GM10266 (cell line): ENCODE measurements at regions not wholly inside any gene's neighbourhood (a gene's known extent, or its start where the extent isn't known, plus 50 kb on each side); places are given as distances from the start of the nearest gene placed in this dataset.
A peak's percentile ranks its signal among the peaks of the same experiment; 100 is the strongest.

Source experiments
- DNase-seq: peaks from one replicate; pipeline ENCODE4 v3.0.0; 2012; ENCODE audit errors: extremely low spot score
- TF ChIP-seq, protein P1 (sequence below): IDR thresholded peaks from 2 replicates; pipeline ENCODE4 v1.5.1; 2012; ENCODE audit warnings: mild to moderate bottlenecking, low read depth; ENCODE audit not compliant: control insufficient read depth, insufficient read depth; ENCODE audit errors: missing control alignments

GRCh38 chr18:43389163-43389562 lies 111.9 kb upstream of the SYT4 start:
- no peak for DNase-seq
- TF ChIP-seq, protein P1, sequence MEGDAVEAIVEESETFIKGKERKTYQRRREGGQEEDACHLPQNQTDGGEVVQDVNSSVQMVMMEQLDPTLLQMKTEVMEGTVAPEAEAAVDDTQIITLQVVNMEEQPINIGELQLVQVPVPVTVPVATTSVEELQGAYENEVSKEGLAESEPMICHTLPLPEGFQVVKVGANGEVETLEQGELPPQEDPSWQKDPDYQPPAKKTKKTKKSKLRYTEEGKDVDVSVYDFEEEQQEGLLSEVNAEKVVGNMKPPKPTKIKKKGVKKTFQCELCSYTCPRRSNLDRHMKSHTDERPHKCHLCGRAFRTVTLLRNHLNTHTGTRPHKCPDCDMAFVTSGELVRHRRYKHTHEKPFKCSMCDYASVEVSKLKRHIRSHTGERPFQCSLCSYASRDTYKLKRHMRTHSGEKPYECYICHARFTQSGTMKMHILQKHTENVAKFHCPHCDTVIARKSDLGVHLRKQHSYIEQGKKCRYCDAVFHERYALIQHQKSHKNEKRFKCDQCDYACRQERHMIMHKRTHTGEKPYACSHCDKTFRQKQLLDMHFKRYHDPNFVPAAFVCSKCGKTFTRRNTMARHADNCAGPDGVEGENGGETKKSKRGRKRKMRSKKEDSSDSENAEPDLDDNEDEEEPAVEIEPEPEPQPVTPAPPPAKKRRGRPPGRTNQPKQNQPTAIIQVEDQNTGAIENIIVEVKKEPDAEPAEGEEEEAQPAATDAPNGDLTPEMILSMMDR: no peak

DNA sequence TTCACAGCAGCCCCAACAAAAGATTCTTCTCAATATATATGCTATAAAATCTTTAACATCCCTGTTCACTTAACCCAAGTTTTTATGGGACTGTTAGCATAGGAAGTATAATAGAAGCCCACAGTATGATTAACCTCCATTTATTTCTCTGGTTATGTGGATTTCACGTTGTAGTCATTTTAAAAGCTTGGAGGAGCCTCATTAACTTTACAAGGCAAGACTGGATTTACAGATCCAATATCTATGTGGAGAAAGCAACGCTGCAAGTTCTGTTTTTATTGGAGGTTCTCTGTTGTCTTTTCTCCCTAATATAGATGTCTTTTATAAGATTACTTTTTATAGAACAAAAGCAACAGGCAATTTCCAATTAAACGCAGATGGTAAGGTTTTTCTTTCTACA lies 114.9 kb upstream of the SYT4 start:
- TF ChIP-seq, protein P1: no peak

DNA sequence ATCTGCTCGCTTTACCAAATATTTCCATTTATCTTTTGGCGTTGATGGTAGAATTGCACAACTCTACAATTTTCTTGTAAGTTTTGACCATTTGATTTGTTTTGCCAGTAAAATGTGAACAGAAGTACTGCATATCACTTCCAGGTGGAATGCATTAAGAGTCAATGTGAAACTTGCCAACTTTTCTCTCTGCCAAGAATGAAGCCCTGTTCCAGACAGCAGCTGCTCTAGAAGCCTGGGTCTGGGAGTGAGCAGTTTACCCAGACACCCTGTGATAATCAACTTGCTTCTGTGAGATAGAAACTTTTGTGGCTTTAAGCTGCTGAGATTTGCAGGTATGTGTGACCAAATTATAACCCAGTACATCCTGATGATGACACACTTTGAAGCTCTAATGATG lies 115.9 kb upstream of the SYT4 start:
- no peak for DNase-seq
- TF ChIP-seq, protein P1: no peak

More for the DNA sequence above, 114.9 kb upstream of the SYT4 start:
- no peak for DNase-seq

GRCh38 chr18:43396266-43396665 lies 119.0 kb upstream of the SYT4 start:
- TF ChIP-seq, protein P1: peak; percentile 29
- no peak for DNase-seq

DNA sequence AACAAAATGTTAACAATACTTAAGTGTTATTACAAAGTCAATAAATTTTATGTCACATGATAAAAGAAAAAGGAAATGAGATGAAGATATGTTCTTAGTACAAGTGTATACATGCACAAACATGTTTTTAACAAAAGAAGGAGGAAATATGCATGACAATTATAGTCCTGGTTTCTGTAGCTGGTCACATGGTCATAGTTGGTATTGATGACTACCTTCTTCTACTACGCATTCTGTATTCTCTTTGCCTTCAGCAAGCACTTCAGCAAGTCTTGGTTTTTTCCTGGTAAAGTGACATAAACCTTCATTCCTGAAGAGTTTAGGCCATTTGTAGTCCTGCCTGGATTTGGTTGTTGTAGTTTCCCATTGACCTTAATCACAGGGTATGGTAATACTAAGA lies 121.3 kb upstream of the SYT4 start:
- no peak for DNase-seq

DNA sequence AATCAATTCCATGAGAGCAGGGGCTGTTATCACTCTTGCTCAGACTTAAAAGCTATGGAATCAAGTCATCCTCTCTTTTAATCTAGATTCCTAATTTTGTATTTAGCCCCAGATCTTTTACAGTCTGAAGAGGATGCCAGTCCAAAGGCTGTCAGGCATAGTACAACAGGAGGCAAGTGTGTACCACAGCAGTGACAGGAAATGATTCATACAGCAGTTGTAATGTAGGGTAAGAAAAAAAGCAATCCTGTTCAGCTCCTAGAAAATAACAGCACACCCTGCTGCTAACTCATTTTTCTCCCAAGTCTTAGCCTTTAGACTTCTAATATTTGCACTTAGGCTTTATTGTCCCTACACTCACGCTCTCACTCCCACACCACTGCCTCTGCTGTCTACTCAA lies 127.8 kb upstream of the SYT4 start:
- DNase-seq: no peak
- TF ChIP-seq, protein P1: no peak

More for the DNA sequence above, 121.3 kb upstream of the SYT4 start:
- TF ChIP-seq, protein P1: no peak

GRCh38 chr18:43414006-43414405 lies 136.7 kb upstream of the SYT4 start:
- no peak for DNase-seq
- TF ChIP-seq, protein P1: no peak
